IPS-18a (cell line): ENCODE measurements at regions not wholly inside any gene's neighbourhood (a gene's known extent, or its start where the extent isn't known, plus 50 kb on each side); places are given as distances from the start of the nearest gene placed in this dataset.

ENCODE experiments used
- H3K27ac ChIP-seq: one replicate; pipeline ENCODE4 v1.5.1; 2013; ENCODE audit warnings: low read length
- H3K27me3 ChIP-seq: one replicate; pipeline ENCODE4 v1.6.1; 2013; ENCODE audit warnings: mild to moderate bottlenecking, low read length; ENCODE audit not compliant: control insufficient read depth, insufficient read depth
- H3K36me3 ChIP-seq: one replicate; pipeline ENCODE4 v1.6.1; 2013; ENCODE audit warnings: low read depth, low read length; ENCODE audit not compliant: control insufficient read depth
- H3K4me1 ChIP-seq: one replicate; pipeline ENCODE4 v1.6.1; 2013; ENCODE audit warnings: low read depth, low read length; ENCODE audit not compliant: control insufficient read depth
- H3K4me3 ChIP-seq: one replicate; pipeline ENCODE4 v1.5.1; 2013; ENCODE audit warnings: low read length
- H3K9ac ChIP-seq: one replicate; pipeline ENCODE4 v1.6.1; 2013; ENCODE audit warnings: mild to moderate bottlenecking, low read length, moderate library complexity
- H3K9me3 ChIP-seq: one replicate; pipeline ENCODE4 v1.6.1; 2013; ENCODE audit warnings: low read depth, low read length; ENCODE audit not compliant: control insufficient read depth

DNA sequence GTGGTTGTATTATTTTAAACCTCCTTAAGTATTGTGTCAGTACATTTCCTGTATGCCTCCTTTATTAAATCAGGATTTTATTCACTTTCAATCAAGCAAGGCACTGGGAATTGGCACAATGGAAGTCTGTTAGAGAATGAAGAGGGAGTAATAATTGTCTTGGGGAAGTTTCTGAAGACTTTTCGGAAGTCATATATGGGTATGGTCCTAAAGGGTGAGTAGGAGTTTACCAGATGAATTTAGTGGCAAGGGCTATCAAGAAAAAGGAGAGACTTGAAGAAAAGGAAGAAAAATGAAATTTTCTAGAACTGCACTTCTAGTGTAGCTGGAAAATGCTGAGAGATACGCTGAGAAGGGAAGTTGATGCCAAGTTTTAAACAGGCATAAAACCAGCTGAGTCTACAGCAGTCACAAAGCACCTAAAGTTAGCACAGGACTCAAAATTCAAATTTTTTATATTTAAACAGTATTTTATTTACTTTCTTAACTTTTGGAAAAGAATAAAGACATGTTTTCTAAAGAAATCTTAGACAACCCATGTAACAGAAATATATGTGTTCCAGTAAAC is 184.9 kb downstream of the SMC2 start:
- Histone ChIP-seq H3K27ac (no peak overlapping the region), H3K9ac (no peak overlapping the region), H3K9me3 (no peaks in the 10 kb centered on the region), H3K4me3 (no peak overlapping the region), H3K27me3 (no peaks in the 10 kb centered on the region), H3K4me1 (no peaks in the 10 kb centered on the region), H3K36me3 (no peaks in the 10 kb centered on the region)

DNA sequence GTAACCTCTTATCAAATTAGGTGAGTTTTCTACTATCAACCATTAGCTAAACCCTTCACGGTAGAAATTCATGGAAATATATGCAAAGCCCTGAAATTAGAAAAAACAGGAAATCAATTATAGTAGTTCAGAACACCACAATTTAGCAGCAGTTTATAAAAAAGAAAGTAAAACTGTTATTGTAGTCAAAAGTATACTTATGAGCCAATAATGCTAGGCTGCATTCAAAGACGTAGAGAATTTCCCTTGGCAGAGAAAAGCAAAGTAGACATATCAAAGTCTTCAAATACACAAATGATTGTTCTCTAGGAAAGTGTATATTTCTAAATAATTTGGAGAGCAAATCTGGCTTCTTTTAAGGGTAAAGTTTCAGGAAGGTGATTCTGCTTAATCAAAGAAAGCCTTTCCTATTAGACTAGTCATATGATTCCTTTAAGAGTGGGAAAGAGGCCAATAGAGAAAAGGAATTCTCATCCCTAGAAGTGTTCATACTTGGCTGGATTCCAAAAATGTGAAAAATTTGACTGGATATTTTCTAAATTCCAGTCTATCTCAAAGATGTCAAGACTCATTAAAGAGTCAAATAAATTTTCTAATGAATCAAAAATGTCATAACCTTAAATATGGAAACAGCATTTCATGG is 185.5 kb downstream of the SMC2 start:
- Histone ChIP-seq H3K9me3 (no peaks in the 10 kb centered on the region), H3K4me3 (no peak overlapping the region), H3K9ac (no peak overlapping the region), H3K27ac (no peak overlapping the region), H3K4me1 (no peaks in the 10 kb centered on the region), H3K27me3 (no peaks in the 10 kb centered on the region), H3K36me3 (no peaks in the 10 kb centered on the region)

DNA sequence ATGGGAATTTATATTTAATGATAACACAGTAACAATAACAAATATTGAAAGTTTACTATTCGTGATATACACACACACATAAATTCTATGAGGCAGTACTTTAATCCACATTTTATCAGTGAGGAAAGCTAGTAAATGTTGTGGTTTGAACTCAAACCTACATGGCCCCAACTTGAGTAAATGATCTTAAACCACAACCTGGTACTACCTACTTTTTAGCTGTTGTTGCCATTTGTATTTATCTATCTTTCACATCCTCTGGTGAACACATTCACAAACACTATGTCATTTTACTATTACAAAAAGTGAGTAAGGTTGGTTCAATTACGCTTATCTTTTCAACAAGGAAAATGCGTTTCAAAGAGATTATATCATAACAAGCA is 186.1 kb downstream of the SMC2 start:
- Histone ChIP-seq H3K27ac (no peak overlapping the region), H3K4me3 (no peak overlapping the region), H3K9me3 (no peaks in the 10 kb centered on the region), H3K27me3 (no peaks in the 10 kb centered on the region), H3K9ac (no peak overlapping the region), H3K4me1 (no peaks in the 10 kb centered on the region), H3K36me3 (no peaks in the 10 kb centered on the region)

DNA sequence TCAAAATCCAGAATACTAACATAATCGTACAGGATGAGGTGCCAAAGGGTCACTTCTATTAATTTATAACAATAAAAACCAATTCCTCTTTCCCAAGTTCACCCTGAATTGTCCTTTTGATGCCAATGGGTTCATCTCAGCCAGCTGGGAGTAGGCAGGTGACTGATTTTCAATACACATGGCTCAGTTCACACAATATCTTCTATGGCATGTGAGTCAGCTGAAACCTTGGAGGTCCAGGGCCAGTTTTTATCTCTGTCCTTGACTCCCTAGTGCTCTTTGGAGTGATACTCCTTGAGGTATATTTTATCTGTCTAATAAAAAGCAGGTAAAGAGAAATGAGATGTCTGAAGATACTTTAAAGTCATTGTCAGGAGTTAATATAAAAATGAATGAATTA is 186.6 kb downstream of the SMC2 start:
- Histone ChIP-seq H3K36me3 (no peaks in the 10 kb centered on the region), H3K4me3 (no peak overlapping the region), H3K9ac (no peak overlapping the region), H3K27ac (no peak overlapping the region), H3K27me3 (no peaks in the 10 kb centered on the region), H3K9me3 (no peaks in the 10 kb centered on the region), H3K4me1 (no peaks in the 10 kb centered on the region)

DNA sequence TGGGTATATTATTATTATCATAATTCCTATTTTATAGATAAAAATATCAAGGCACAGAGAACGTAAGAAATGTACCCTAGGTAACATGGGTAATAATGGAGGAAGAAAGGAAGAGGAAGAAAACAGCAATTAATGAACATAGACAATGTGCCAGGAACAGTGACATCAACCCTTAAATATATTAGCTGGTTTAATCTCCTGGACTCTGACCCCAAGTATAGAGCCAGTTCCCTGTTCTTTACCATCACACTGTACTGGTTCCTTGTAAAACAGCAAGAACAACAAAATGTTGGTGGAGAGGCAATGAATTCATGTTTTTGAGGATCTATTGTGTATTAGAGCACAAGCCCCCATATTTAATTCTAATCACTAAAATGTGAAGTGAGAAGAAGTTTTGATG is 192.1 kb downstream of the SMC2 start:
- Histone ChIP-seq H3K27me3 (no peaks in the 10 kb centered on the region), H3K36me3 (no peaks in the 10 kb centered on the region), H3K9ac (no peak overlapping the region), H3K27ac (no peak overlapping the region), H3K4me3 (no peak overlapping the region), H3K9me3 (no peaks in the 10 kb centered on the region), H3K4me1 (no peaks in the 10 kb centered on the region)

DNA sequence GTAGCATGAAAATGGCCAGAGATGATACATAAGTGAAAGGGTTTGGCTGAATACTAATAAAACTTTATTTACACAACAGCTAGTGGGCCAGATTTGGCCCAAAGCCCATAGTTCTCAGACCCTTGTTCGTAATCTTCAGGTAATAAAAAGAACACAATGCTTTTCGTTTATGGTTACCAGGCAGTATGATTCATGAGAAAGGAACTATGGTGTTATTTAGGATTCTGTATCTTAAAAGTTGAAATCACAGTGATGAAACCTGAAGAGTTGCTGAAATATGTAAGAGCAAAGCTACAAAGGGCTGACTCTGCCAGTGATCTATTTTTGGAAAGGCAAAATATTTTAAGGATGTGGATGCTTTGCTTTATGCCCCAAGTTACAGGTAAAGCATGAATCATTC is 192.7 kb downstream of the SMC2 start:
- H3K27me3 ChIP-seq, result no peaks in the 10 kb centered on the region
- no peaks in the 10 kb centered on the region for H3K9me3 ChIP-seq
- H3K4me3 ChIP-seq, result no peak overlapping the region
- no peaks in the 10 kb centered on the region for H3K36me3 ChIP-seq
- no peak overlapping the region for H3K27ac ChIP-seq
- H3K9ac ChIP-seq, result no peak overlapping the region
- H3K4me1 ChIP-seq, result no peaks in the 10 kb centered on the region

DNA sequence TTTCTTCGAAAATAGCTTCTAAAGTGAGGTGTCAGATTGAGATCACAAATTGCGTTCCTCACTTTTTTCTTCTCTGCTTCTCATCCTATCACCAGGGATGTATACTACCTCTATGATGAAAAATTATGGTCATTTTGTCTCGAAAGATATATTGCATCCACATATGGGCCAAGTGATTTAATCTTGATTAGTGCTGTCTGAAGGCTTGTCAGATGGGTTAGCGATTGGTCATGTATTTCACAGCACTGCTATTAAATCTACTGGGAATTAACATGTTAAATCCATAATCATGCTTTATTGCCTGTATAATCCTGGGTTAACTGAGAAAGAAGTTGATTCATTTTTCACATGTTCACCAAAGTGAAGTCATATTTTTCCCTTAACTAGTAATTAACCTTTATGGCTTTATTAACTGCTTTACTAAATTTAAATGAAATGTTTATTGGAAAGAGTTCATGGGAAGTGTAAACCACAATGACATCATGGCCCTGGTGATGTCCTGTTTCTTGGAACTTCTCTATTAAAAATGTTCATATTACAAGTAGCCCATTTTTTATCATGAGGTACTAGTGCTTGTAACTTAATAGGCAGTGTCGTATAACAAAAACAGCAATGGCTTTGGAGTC is 193.3 kb downstream of the SMC2 start:
- Histone ChIP-seq H3K9me3 (no peaks in the 10 kb centered on the region), H3K4me1 (no peaks in the 10 kb centered on the region), H3K9ac (no peak overlapping the region), H3K27ac (no peak overlapping the region), H3K36me3 (no peaks in the 10 kb centered on the region), H3K27me3 (no peaks in the 10 kb centered on the region), H3K4me3 (no peak overlapping the region)

DNA sequence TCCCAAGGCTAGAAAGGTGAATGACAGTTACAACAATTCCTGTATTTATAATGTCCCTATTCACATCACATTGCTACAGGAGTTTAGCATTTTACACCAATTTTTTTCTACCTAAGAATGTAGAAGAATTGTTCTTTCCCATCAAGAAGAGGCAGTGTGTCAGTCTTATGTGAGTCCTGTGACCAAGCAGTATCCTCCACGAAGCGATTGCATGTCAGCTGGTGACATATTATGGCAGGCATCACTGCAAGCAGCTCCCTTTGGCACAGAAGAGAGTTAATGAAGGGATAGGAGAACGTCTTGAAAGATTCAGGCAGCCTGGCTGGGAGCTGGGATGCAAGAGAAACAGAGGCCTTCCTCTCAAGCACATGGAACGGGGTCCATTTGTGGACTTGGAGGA is 199.8 kb downstream of the SMC2 start:
- no peaks in the 10 kb centered on the region for H3K4me1 ChIP-seq
- H3K27me3 ChIP-seq, result no peaks in the 10 kb centered on the region
- no peaks in the 10 kb centered on the region for H3K9me3 ChIP-seq
- H3K27ac ChIP-seq, result no peak overlapping the region
- H3K36me3 ChIP-seq, result no peaks in the 10 kb centered on the region
- no peak overlapping the region for H3K4me3 ChIP-seq
- H3K9ac ChIP-seq, result no peak overlapping the region

DNA sequence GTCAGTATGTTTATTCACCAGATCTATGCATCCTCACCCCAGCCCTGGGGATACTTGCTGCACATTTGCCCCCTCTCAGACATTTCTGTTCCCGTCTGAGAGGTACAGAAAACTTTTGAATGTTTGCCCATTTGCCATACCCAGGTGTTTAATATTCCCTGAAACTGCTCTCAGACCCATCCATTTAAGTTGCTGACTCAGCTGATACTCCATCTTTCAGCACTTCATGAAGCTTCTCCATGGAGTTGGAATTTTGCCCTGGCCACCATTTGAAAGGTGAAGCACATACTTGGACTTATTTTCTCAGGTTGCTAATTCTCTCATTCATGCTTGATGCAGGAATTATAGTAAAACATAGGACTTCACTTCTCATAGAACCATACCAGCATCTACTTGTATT is 203.9 kb upstream of the OR13F1 start:
- Histone ChIP-seq H3K9me3 (no peaks in the 10 kb centered on the region), H3K4me1 (no peaks in the 10 kb centered on the region), H3K4me3 (no peak overlapping the region), H3K27me3 (no peaks in the 10 kb centered on the region), H3K36me3 (no peaks in the 10 kb centered on the region), H3K9ac (no peak overlapping the region), H3K27ac (no peak overlapping the region)

DNA sequence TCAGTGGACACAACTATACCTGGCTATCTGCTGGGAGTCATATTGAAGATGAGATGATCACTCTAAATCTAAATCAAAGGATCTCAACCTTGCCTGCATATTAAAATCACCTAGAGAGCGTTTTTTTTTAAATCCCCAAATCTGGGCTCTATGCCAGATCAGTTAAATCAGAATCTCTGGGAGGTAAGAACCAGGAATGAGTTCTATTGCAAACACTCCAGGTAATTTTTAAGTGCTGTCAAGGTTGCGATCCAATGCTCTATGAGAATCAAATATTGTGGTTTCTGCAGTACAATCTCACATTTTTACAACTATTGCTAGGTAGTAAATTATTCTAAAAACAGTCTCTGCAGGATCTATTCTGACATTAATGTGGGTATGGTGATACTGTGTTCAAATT is 202.3 kb upstream of the OR13F1 start:
- H3K4me1 ChIP-seq, result no peaks in the 10 kb centered on the region
- H3K27ac ChIP-seq, result no peak overlapping the region
- no peaks in the 10 kb centered on the region for H3K27me3 ChIP-seq
- H3K4me3 ChIP-seq, result no peak overlapping the region
- H3K9me3 ChIP-seq, result no peaks in the 10 kb centered on the region
- H3K36me3 ChIP-seq, result no peaks in the 10 kb centered on the region
- H3K9ac ChIP-seq, result no peak overlapping the region

DNA sequence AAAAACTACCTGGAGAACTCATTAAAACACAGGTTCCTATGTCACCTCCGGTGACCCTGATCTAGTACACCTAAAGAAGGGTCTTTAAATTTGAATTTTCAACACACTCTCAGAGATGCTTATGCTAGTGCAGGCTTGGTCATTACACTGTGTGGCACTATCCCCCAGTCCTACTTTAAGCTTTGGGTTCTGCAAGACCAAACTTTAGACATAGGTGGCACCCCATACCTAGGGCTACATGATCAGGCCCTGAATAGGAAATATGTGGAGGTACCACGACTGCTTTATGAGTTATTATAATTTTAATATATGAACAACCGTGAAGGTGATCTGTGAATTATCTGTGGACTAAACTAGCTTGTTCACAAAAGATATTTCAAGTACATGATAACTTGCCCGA is 201.3 kb upstream of the OR13F1 start:
- H3K36me3 ChIP-seq, result no peaks in the 10 kb centered on the region
- H3K4me1 ChIP-seq, result no peaks in the 10 kb centered on the region
- no peak overlapping the region for H3K9ac ChIP-seq
- no peak overlapping the region for H3K27ac ChIP-seq
- no peaks in the 10 kb centered on the region for H3K27me3 ChIP-seq
- H3K9me3 ChIP-seq, result no peaks in the 10 kb centered on the region
- H3K4me3 ChIP-seq, result no peak overlapping the region

DNA sequence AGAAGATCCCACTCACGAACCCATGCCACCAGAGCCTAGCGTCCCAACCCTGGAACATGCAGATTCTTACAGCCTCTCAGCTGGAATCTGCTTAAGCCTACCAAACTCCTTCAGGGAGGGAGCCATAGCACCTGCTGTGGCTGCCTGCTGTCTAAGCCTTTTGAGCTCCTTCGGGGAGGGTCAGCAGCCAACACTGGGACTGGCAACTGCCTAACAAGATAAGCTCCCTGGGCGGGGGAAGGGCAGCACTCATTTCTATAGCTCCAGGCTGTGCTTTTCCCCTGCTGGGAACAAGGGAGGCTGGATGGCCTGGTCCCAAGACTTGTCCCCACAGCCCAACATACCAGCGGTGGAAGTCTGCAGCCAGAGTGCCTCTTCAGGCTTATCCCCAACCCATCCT is 199.1 kb upstream of the OR13F1 start:
- no peaks in the 10 kb centered on the region for H3K27me3 ChIP-seq
- H3K9me3 ChIP-seq, result no peaks in the 10 kb centered on the region
- H3K27ac ChIP-seq, result no peak overlapping the region
- no peak overlapping the region for H3K9ac ChIP-seq
- no peak overlapping the region for H3K4me3 ChIP-seq
- H3K36me3 ChIP-seq, result no peaks in the 10 kb centered on the region
- H3K4me1 ChIP-seq, result no peaks in the 10 kb centered on the region
